Fibroblast of skin of back (primary cell): ENCODE measurements at regions not wholly inside any gene's neighbourhood (a gene's known extent, or its start where the extent isn't known, plus 50 kb on each side); places are given as distances from the start of the nearest gene placed in this dataset.

Experiments
- DNase-seq: peaks from one replicate; pipeline ENCODE4 v3.0.0-alpha.2; 2013

- no peak for DNase-seq
Measured at GRCh38 chrX:20861113-20861512, 513.1 kb upstream of the CNKSR2 start.

DNA sequence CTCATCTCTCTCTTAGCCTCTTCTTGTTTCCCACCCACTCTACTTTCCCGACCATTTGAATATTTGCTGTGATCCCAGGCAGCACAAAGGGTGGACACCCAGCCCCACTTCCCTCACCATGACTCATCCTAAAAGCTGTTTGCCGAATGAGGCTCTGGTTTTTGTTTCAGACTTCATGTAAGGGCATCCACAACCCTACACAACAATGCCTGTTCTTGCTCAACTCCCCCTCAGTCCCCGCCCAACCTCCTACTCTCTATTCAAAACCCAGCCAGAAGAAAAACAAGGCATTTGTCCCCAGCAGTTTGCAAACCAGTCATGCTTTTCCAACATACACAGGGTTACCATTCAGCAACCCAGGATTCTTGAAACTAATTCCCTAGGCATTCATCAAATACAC is 516.5 kb upstream of the CNKSR2 start:
- peak; percentile 0 for DNase-seq

- DNase-seq = no peak
Measured at GRCh38 chrX:20838477-20838876, 535.7 kb upstream of the CNKSR2 start.

DNA sequence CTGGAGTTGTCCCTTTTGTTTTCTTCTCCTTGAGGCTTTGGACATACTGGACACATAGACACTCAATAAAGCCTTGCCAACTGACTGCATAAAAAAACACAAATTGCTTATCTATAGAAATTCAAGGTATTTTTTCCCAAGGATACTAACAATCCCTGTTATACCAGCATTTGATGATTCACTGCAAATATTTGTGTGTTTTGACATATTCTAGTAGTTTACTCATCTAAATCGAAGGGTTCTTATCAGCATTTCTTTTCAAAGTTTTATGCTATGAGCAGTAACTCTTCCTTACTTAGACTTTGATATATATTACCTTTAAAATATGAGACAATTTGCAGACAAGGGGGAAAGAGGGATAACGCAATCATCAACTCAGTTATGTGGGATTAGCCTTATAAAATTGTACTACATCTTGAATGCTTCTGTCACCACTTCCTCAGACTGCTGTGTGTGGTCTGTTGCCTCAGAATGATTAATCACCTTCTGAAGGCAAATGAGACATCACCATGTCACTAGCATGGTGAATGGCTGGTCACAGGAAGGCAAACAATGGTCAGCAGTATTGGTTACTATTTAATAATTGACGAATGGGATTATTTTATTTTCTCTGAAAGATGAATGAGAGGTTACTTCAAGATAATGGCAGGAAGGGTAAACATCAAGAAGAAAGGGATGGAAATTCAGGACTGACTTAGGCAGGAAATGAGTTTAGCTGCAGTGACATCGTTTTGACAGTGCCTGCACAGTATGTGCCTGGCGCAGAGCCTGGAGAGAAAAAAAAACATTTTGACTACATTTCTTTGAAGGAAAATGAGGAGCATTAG is 544.3 kb upstream of the CNKSR2 start:
- DNase-seq = peak; percentile 54

DNA sequence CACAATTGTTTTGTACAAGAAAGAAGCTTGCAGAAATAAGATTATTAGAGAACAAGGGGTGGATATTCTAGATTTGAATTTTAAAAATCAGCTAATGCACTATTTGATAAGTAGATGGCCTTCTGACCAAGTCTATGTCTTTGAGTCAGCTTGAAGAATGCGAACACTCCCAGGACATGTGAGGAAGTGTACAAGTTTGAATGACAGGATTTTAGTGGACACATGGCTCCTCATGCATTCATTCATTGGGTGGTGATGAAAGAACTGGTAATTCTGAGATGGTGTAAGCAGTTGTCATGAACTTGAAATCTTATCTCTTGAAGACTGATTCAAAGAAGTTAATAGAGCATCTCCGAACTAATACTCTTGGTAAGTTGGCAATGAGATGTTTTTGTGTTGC is 548.2 kb upstream of the CNKSR2 start:
- DNase-seq = no peak

DNA sequence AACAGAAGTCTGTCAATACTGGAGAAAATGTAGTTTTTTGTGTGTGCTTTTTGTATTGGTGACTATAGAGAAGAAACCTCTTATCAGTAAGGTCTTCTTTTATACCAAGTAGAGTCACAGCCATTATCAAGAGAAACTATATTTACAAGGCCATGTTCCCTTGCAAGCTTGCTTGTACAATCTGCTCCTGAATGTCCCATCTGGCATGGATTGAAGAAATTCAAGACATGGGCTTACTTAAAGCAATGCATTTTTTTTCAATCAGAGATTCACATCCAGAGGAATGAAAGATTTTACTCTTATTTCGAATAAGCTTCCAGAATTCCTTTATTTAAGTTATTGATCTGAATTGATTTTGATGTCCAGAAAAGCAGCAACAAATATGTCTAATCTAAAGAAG is 537.3 kb upstream of the RPS6KA3 start:
- no peak for DNase-seq

DNA sequence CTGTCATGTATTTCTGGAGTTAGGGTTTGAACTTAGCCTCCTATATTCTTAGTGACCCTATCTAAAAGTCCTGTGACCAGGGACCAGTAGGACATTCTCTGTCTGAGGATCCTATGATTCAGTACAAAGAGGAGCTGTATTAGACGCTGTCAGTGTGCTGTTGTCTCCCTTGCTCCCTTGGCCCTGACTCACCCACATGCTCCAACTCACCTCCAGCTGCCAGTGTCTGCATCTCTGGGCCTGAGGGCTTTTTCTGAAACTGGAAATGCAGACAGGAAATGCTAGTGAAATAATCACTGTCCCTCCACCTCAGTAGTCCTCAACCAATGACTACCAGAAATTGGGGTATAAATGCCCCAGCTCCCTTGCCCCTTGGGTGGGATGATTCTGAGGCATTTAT is 535.3 kb upstream of the RPS6KA3 start:
- no peak for DNase-seq

DNA sequence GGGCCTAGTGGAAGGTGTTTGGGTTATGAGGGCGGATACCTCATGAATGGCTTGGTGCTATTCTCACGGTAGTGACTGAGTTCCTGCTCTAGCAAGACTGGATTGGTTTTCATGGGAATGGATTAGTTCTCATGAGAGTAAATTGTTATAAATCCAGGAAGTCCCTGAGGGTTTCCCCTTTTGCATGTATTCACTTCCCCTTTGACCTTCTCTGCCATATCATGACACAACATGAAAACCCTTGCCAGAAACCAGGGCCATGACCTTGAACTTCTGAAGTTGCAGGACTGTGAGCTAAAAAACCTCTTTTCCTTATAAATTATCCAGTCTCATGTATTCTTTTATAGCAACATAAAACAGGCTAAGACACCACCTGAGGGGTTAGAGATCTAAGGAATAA is 529.7 kb upstream of the RPS6KA3 start:
- no peak for DNase-seq

- no peak for DNase-seq
Measured at GRCh38 chrX:20789103-20789502, 522.4 kb upstream of the RPS6KA3 start.

DNA sequence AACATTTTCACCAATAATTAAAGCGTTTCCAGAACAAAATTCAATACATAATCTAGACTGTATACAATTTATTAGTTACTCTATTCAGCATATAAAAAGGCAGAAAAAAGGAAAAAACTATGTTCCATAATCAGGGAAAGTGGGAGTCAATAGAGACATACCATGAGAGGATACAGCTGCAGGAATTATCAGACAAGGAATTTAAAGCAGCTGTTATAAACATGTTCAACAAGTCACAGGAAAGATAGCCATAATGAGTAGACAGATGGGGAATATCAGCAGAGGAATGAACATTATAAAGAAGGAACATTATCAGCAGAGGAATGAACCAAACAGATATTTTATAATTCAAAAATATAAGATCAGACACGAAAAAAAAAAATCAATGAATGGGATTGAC is 500.6 kb upstream of the RPS6KA3 start:
- no peak for DNase-seq

DNA sequence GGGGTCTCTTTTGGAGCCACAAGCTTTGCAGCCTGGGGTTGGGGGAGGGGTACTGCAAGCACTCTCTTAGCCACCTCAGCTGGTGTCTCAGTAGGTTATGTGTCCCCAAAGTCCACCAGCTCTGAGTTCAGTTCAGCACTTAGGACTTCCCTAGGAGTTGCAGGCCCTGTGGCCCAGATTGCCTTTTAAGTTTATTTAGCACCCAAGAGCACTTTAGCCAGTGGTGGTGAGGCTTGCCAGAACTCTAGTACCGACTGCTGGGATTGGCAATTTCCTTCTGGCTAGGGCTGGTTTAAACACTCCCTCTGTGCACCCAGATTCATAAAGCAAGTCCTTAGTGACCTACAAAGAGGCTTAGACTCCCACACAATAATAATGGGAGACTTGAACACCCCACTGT is 489.9 kb upstream of the RPS6KA3 start:
- no peak for DNase-seq

DNA sequence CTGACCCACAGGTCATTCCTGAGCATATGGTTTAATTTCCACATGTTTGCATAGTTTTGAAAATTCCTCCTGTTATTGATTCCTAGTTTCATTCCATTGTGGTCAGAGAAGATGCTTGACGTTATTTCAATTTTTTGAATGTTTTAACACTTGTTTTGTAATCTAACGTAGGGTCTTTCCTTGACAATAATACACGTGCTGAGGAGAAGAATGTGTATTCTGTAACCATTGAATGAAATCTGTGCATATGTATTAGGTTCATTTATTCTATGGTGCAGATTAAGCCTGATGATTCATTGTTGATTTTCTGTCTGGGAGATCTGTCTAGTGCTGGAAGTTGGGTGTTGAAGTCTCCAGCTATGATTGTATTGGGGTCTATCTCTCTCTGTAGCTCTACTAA is 486.4 kb upstream of the RPS6KA3 start:
- DNase-seq = peak; percentile 51

- DNase-seq = no peak
Measured at GRCh38 chrX:20746690-20747089, 480.0 kb upstream of the RPS6KA3 start.

DNA sequence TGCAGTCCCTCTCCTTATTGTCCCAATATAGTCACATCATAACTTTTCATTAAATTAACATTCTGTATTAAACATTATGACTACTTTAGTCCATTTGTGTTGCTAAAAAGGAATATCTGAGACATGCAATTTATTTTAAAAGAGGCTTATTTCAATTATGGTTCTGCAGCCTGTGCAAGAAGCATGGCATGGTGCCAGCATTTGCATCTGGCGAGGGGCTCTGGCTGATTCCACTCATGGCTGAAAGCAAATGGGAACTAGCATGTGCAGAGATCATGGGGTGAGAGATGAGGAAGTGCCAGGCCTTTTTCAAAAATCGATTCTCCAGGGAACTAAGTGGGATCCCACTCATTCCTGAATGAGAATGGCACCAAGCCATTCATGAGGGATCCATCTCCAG is 476.3 kb upstream of the RPS6KA3 start:
- no peak for DNase-seq

DNA sequence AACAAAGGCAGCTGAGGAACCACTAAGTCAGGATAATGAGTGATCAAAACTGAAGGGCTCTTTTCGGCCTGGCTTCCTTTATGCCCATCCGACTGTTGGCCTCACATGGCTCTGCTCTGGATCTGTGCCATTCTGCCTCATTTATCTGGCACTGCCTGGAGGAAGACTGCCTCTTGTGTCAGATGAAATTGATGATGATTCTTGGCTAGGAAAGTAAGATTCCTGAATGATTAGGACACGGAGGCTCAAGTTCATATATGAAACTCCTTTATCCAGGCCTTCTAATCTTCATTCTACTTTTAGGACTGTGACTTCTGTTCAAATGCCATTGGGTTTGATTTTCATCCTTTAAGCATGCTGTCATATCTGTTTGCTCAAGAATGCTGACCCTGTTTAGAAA is 475.4 kb upstream of the RPS6KA3 start:
- peak; percentile 45 for DNase-seq

- DNase-seq = no peak
Measured at GRCh38 chrX:20740443-20740842, 473.7 kb upstream of the RPS6KA3 start.

GRCh38 chrX:20739038-20739745 is 472.5 kb upstream of the RPS6KA3 start:
- DNase-seq = no peak

GRCh38 chrX:20729416-20729815 is 462.7 kb upstream of the RPS6KA3 start:
- DNase-seq = peak; percentile 77

- DNase-seq = no peak
Measured at GRCh38 chrX:20727447-20727846, 460.7 kb upstream of the RPS6KA3 start.

DNA sequence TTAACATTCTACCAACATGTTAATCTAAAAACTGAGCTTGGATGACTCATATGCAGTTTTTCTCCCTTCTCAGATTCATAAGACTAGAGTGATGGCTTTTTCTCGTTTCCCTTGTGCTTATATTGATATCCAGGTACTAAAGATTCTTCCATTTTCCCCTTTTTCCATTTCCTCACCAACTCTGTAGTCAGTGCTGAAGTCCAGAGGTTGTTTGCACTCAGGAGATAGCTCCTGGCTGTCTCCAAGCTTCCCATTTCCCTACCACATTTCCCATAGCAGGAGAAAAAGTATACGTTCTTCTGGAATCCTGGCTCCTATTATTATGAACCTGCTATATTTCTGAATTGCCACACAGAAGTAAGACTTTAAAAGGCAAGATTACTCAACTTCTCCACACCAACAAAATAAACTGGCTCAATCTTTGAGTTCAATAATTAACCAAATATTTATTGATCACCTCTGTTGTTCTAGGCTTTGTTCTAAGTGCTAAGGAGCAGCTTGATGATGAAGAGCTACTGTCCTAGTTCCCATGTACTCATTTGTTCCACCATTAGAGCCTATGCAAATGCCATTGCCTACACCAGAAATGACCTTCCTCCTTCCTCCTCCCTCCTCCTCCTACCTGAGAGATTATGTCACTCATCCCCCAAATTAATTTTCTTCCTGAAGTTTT is 454.4 kb upstream of the RPS6KA3 start:
- no peak for DNase-seq

DNA sequence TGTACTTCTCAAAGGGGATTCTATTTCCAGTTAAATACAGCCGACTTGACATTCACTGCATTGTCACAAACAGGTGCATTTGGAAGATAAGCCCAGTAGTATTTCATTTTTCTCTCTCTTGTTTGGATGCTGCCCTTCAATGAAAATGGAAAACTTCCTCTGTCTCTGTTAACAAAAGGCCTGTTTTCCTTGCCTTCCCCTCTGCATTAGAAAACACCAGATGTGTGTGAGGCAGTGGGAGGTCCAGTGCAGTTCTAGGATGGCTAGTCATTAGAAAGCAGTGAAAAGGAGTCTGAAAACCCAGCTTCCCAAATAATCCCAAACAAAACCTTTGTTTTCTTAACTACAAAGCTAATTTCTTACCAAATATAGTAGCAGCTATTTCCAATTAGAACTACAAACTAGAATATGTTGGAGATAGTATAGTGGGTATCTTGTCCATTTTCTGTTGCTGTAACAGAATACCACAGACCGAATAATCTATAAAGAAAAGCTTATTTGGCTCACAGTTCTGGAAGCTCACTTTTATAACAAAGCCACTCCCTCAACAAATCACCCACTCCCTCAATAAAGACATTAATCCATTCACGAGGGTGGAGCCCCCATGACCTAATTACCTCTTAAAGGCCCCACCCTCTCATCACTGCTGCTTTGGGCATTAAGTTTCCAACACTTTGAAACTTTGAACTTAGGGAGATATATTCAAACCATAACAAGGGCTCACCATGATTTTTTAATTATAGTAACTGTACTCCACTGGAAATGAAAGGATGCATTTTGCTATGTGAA is 452.1 kb upstream of the RPS6KA3 start:
- no peak for DNase-seq

GRCh38 chrX:20715176-20715575 is 448.5 kb upstream of the RPS6KA3 start:
- no peak for DNase-seq

DNA sequence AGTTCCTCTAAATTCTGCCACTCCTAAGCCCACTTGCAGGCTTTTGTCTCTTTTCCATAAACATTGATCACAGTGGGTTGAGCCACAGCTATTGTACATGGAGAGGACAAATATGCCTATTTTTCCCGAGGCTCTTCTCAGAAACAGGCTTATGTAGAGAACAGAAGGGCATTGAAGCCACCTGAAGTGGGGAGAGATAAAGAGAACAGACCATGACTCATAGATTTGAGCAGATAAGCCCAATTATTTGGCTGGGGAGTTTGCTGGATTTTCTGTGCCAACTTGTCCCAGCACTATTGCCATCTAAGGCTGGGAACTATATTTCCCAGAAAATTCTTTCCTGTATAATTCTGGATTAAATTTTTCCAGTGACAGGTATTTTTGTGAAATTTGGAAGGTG is 446.1 kb upstream of the RPS6KA3 start:
- DNase-seq = no peak
